ENCODE measurements at regions not wholly inside any gene's neighbourhood (a gene's known extent, or its start where the extent isn't known, plus 50 kb on each side); places are given as distances from the start of the nearest gene placed in this dataset.
A peak's percentile ranks its signal among the peaks of the same experiment; 100 is the strongest.

GRCh38 chr3:21170964-21171363 lies 580.0 kb downstream of the ZNF385D start:
- peak; percentile 46; the same call in 1 of the 2 replicates for TF ChIP-seq CTCF (IDR thresholded peaks at IDR 0.05; ENCODE audit: borderline replicate concordance, insufficient read depth, low read depth, low read length)
- no peak overlapping the region for H3K4me3 ChIP-seq (ENCODE audit: low read depth, low read length)

DNA sequence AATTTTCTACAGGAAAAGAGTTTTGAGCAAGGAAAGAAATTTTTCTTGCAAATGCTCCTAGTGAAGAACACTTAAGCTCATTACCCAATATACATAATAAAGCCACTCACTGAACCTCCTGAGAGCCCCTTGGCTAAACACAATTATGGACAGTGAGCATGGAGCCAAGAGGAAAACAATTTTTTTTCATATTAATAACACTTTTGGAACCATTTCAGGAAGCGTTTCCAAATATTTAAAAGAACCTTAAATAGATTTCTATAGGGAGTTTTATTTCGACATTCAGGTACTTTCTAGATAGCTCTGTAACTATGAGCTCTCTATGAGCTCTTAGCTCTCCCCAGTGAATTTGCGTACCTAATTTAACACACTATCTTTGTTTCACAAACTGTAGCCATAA lies 581.1 kb downstream of the ZNF385D start:
- no peak overlapping the region for H3K4me3 ChIP-seq (ENCODE audit: low read depth, low read length)
- no peak for TF ChIP-seq CTCF (IDR thresholded peaks at IDR 0.05; ENCODE audit: borderline replicate concordance, insufficient read depth, low read depth, low read length)

GRCh38 chr3:21168471-21168870 lies 582.5 kb downstream of the ZNF385D start:
- H3K4me3 ChIP-seq (ENCODE audit: low read depth, low read length) = no peak overlapping the region
- TF ChIP-seq CTCF (IDR thresholded peaks at IDR 0.05; ENCODE audit: borderline replicate concordance, insufficient read depth, low read depth, low read length) = no peak

DNA sequence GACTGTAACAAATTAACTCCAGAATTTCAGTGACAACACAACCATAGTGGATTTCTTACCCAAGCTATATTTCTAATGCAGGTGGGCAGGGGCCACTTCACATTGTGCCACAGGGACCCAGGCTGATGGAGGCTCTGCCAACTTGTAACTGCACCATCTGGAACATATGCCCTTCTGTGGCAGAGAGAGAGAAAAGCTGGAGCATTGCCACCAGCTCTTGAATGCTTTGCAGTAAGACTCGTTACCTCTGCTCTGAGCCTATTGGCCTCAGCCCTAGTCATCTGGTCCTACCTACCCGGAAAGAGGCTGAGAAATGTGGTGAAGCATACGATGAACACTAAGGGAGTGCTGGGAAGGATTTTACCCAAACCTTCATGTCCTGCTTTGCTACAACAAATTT lies 587.1 kb downstream of the ZNF385D start:
- no peak overlapping the region for H3K4me3 ChIP-seq (ENCODE audit: low read depth, low read length)
- TF ChIP-seq CTCF (IDR thresholded peaks at IDR 0.05; ENCODE audit: borderline replicate concordance, insufficient read depth, low read depth, low read length) = no peak

- TF ChIP-seq CTCF (IDR thresholded peaks at IDR 0.05; ENCODE audit: borderline replicate concordance, insufficient read depth, low read depth, low read length) = no peak
Measured at GRCh38 chr3:21159543-21159906, 591.5 kb downstream of the ZNF385D start.

DNA sequence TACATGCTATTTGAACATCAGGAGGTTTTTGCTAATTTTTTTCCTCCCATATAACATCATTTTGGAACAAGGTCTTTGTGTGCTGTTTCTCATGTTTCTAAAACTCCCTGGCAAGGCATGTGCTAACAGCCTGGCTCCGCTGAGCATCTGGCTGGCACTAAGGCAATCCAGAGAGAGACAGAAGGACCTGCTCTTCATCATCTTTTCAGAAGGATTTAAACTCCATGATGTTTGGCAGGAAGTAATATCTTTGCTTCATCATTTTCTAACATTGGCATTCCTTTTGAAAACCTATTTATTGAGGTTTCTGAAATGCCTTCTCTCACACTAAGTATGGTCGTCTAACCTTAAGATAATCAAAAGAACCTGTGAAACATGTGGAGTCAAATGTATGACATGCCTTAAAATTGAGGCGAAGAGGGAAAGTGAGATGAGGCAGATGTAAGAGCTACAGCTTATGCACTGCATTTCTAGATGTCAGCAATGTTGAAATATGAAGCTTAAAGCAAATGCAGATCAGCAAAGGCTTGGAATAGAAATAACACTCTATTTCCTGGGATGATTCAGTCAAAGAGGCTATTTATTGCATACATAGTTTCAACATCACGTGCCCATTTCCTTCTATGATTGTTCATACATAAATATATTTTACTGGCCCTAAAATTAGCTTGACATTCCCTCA lies 592.0 kb downstream of the ZNF385D start:
- H3K4me3 ChIP-seq (ENCODE audit: low read depth, low read length) = no peak overlapping the region

More at GRCh38 chr3:21159543-21159906, 591.5 kb downstream of the ZNF385D start:
- H3K4me3 ChIP-seq (ENCODE audit: low read depth, low read length) = no peak overlapping the region

More for the DNA sequence above, 592.0 kb downstream of the ZNF385D start:
- TF ChIP-seq CTCF (IDR thresholded peaks at IDR 0.05; ENCODE audit: borderline replicate concordance, insufficient read depth, low read depth, low read length) = no peak

All from GM12875 (cell line).